ENCODE measurements at regions not wholly inside any gene's neighbourhood (a gene's known extent, or its start where the extent isn't known, plus 50 kb on each side); places are given as distances from the start of the nearest gene placed in this dataset.
"Not testable (repeated sequence)": the region's sequence is repeated elsewhere in the genome, so short reads cannot be mapped to it uniquely, and the experiment has no call there.

GRCh38 chr17:46414559-46414958 is 53.0 kb upstream of the ARL17B start:
- not testable (repeated sequence) for DNase-seq (ENCODE audit: low read depth in 2 of 2); H3K9me3 ChIP-seq (ENCODE audit: control insufficient read depth, insufficient read depth, low read depth, low read length); H2AFZ ChIP-seq (ENCODE audit: low read length); H3K9ac ChIP-seq (ENCODE audit: insufficient read depth, low read length); H3K4me1 ChIP-seq (ENCODE audit: control insufficient read depth, extremely low read depth, insufficient read depth, low read length); H3K4me2 ChIP-seq (ENCODE audit: extremely low read depth, insufficient read depth, low read length); H3K79me2 ChIP-seq (ENCODE audit: control insufficient read depth, insufficient read depth, low read length); H3K27ac ChIP-seq (ENCODE audit: insufficient read depth, low read length); H4K20me1 ChIP-seq (ENCODE audit: control insufficient read depth, extremely low read depth, insufficient read depth, low read length); H3K27me3 ChIP-seq (ENCODE audit: control insufficient read depth, insufficient read depth, low read length); H3K36me3 ChIP-seq (ENCODE audit: control insufficient read depth, insufficient read depth, low read length); H3K4me3 ChIP-seq (replicated peaks in 1 of 4; ENCODE audit: control extremely low read depth in 1 of 4, insufficient read depth in 1 of 4, low read depth in 3 of 4, low read length in 4 of 4)

GRCh38 chr17:46412156-46412555 is 50.6 kb upstream of the ARL17B start:
- H3K4me2 ChIP-seq (ENCODE audit: extremely low read depth, insufficient read depth, low read length); H3K27ac ChIP-seq (ENCODE audit: insufficient read depth, low read length); H3K79me2 ChIP-seq (ENCODE audit: control insufficient read depth, insufficient read depth, low read length); H3K9me3 ChIP-seq (ENCODE audit: control insufficient read depth, insufficient read depth, low read depth, low read length); H3K36me3 ChIP-seq (ENCODE audit: control insufficient read depth, insufficient read depth, low read length); H3K27me3 ChIP-seq (ENCODE audit: control insufficient read depth, insufficient read depth, low read length); H3K9ac ChIP-seq (ENCODE audit: insufficient read depth, low read length); H3K4me3 ChIP-seq (replicated peaks in 1 of 4; ENCODE audit: control extremely low read depth in 1 of 4, insufficient read depth in 1 of 4, low read depth in 3 of 4, low read length in 4 of 4); H2AFZ ChIP-seq (ENCODE audit: low read length); H3K4me1 ChIP-seq (ENCODE audit: control insufficient read depth, extremely low read depth, insufficient read depth, low read length); DNase-seq (ENCODE audit: low read depth in 2 of 2); H4K20me1 ChIP-seq (ENCODE audit: control insufficient read depth, extremely low read depth, insufficient read depth, low read length): not testable (repeated sequence)

- not testable (repeated sequence) for H3K4me2 ChIP-seq (ENCODE audit: extremely low read depth, insufficient read depth, low read length)
These were observed 49.7 kb upstream of the ARL17B start for GRCh38 chr17:46411172-46411852.

More at GRCh38 chr17:46411172-46411852, 49.7 kb upstream of the ARL17B start:
- not testable (repeated sequence) for H3K9ac ChIP-seq (ENCODE audit: insufficient read depth, low read length); H3K27me3 ChIP-seq (ENCODE audit: control insufficient read depth, insufficient read depth, low read length); H4K20me1 ChIP-seq (ENCODE audit: control insufficient read depth, extremely low read depth, insufficient read depth, low read length); H3K36me3 ChIP-seq (ENCODE audit: control insufficient read depth, insufficient read depth, low read length); H3K9me3 ChIP-seq (ENCODE audit: control insufficient read depth, insufficient read depth, low read depth, low read length); H3K27ac ChIP-seq (ENCODE audit: insufficient read depth, low read length); DNase-seq (ENCODE audit: low read depth in 2 of 2); H3K4me3 ChIP-seq (replicated peaks in 1 of 4; ENCODE audit: control extremely low read depth in 1 of 4, insufficient read depth in 1 of 4, low read depth in 3 of 4, low read length in 4 of 4); H3K4me1 ChIP-seq (ENCODE audit: control insufficient read depth, extremely low read depth, insufficient read depth, low read length); H2AFZ ChIP-seq (ENCODE audit: low read length); H3K79me2 ChIP-seq (ENCODE audit: control insufficient read depth, insufficient read depth, low read length)
